RWPE1 (cell line): ENCODE measurements at regions not wholly inside any gene's neighbourhood (a gene's known extent, or its start where the extent isn't known, plus 50 kb on each side); places are given as distances from the start of the nearest gene placed in this dataset.

Source experiments
- CTCF ChIA-PET: fragments of 350-600 bp; sonication (Branson Sonifier 250); formaldehyde crosslinking; extraction: SDS; loops from one replicate; lab custom pipeline; 2021; lab: Yijun Ruan, JAX
- POLR2A ChIA-PET: fragments of 400-600 bp; formaldehyde crosslinking; extraction: SDS; loops from one replicate; lab custom pipeline; 2020; ENCODE audit warnings: antibody characterized with exemption; ENCODE audit not compliant: low non-redundant PET; lab: Yijun Ruan, JAX
- DNase-seq: peaks from one replicate; pipeline ENCODE4 v3.0.0; 2012; ENCODE audit warnings: low spot score
- H3K27ac ChIP-seq: fragments of 450-650 bp; 2 replicates; pipeline ENCODE4 v1.5.1; 2017
- CTCF ChIP-seq: fragments of 450-650 bp; conservative IDR thresholded peaks from 2 replicates; pipeline ENCODE4 v1.5.1; 2017; ENCODE audit warnings: low read depth, mild to moderate bottlenecking

GRCh38 chr4:182136201-182136600 lies 107.0 kb upstream of the TENM3 start:
- no peak for DNase-seq
- no peak for TF ChIP-seq CTCF
- ChIA-PET CTCF (no interaction called here), POLR2A (no interaction called here)
- H3K27ac ChIP-seq, result no peak overlapping the region

GRCh38 chr4:182137343-182137742 lies 105.9 kb upstream of the TENM3 start:
- no peak for TF ChIP-seq CTCF
- ChIA-PET POLR2A (no interaction called here), CTCF (interaction anchor here (0.5 to 0.6 kb wide), 2 partner anchors 127 to 727 kb away, joined by 4 read pairs; no protein-coding TSS in a partner anchor)
- DNase-seq, result no peak
- no peak overlapping the region for H3K27ac ChIP-seq

GRCh38 chr4:182139491-182139890 lies 103.7 kb upstream of the TENM3 start:
- ChIA-PET POLR2A (no interaction called here), CTCF (no interaction called here)
- TF ChIP-seq CTCF, result no peak
- no peak for DNase-seq
- no peak overlapping the region for H3K27ac ChIP-seq

- CTCF ChIA-PET, result no interaction called here
- DNase-seq, result no peak
- POLR2A ChIA-PET, result interaction anchor here (0.6 kb wide), 1 partner anchor 95 kb away, joined by 3 read pairs; no protein-coding TSS in a partner anchor
- no peak for TF ChIP-seq CTCF
- no peak overlapping the region for H3K27ac ChIP-seq
Measured at GRCh38 chr4:182140547-182140946, 102.7 kb upstream of the TENM3 start.

- ChIA-PET POLR2A (no interaction called here), CTCF (no interaction called here)
- no peak for TF ChIP-seq CTCF
- H3K27ac ChIP-seq, result no peak overlapping the region
- no peak for DNase-seq
Measured at GRCh38 chr4:182141061-182141460, 102.1 kb upstream of the TENM3 start.

GRCh38 chr4:182142176-182143085 lies 100.8 kb upstream of the TENM3 start:
- peak overlapping the region; percentile 92 for H3K27ac ChIP-seq
- DNase-seq, result peak; percentile 22
- CTCF ChIA-PET, result interaction anchor here (0.6 kb wide), 2 partner anchors 29 to 262 kb away, joined by 3 read pairs; no protein-coding TSS in a partner anchor
- no peak for TF ChIP-seq CTCF
- POLR2A ChIA-PET, result no interaction called here
